ENCODE measurements at regions not wholly inside any gene's neighbourhood (a gene's known extent, or its start where the extent isn't known, plus 50 kb on each side); places are given as distances from the start of the nearest gene placed in this dataset.
"Not testable (repeated sequence)": the region's sequence is repeated elsewhere in the genome, so short reads cannot be mapped to it uniquely, and the experiment has no call there.

DNA sequence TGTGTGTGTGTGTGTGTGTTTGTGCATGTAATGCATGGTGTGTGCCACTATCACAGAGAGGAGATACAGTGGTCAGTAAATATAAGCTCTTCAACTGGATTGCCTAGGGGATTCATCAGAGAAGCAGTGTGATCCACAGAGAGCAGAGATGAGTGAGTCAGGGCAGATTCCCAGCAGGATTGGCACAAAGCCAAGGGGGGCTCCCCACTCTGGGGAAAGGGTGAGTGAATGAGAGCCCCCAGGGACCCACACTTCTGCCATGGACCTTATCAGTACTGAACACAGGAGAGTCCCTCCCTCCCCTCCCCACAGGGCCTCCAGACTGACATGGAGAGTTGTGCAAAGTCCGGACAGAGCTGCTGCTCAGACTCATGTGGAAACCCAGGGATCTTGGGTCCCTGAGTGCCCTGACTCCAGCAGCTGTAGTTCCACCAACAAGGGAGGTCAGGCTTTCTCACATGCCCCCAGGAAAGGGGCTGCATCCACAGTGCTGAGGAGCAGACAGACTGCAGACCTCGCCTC lies 748.8 kb downstream of the NR4A2 start:
- no peak for TF ChIP-seq CTCF (IDR thresholded peaks at IDR 0.05)
- H3K27me3 Mint-ChIP-seq (ENCODE audit: insufficient read depth) = no peaks in the 10 kb centered on the region; the same call in 1 of the 2 replicates
- no peak for DNase-seq
- no peaks in the 10 kb centered on the region for H3K36me3 Mint-ChIP-seq (ENCODE audit: low read depth)
- H3K4me3 Mint-ChIP-seq = no peak overlapping the region
- no peaks in the 10 kb centered on the region for H3K4me1 Mint-ChIP-seq (ENCODE audit: low read depth)
- no peak overlapping the region for H3K27ac Mint-ChIP-seq
- peaks cover 53% of the 10 kb centered on the region for H3K9me3 Mint-ChIP-seq

DNA sequence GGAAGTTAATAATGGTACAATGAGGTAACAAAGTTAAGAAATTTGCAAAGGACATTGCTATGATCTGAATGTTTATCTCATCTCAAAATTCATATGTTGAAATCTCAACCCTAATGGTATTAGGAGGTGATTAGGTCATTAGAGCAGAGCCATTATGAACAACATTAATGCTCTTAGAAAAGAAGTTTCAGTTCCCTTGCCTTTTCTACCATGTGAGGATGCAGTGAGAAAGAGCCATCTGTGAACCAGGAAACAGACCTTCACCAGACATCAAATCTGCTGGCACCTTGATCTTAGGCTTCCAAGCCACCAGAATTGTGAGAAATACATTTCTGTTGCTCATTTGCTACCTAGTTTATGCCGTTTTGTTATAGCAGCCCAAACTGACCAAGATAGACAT lies 757.6 kb downstream of the NR4A2 start:
- Mint-ChIP-seq H3K36me3 (ENCODE audit: low read depth) (no peaks in the 10 kb centered on the region), H3K27ac (no peak overlapping the region), H3K27me3 (ENCODE audit: insufficient read depth) (no peaks in the 10 kb centered on the region; the same call in 1 of the 2 replicates), H3K9me3 (peaks cover 44% of the 10 kb centered on the region), H3K4me3 (no peak overlapping the region), H3K4me1 (ENCODE audit: low read depth) (no peaks in the 10 kb centered on the region)
- DNase-seq = no peak
- no peak for TF ChIP-seq CTCF (IDR thresholded peaks at IDR 0.05)

- Mint-ChIP-seq H3K4me3 (peak overlapping the region; percentile 82; the same call in 1 of the 2 replicates), H3K27ac (no peak overlapping the region), H3K4me1 (ENCODE audit: low read depth) (peaks cover 5% of the 10 kb centered on the region; the same call in 1 of the 2 replicates), H3K9me3 (peaks cover 4% of the 10 kb centered on the region; the same call in 1 of the 2 replicates), H3K36me3 (ENCODE audit: low read depth) (no peaks in the 10 kb centered on the region), H3K27me3 (ENCODE audit: insufficient read depth) (no peaks in the 10 kb centered on the region)
- no peak for DNase-seq
- no peak for TF ChIP-seq CTCF (IDR thresholded peaks at IDR 0.05)
Observed at GRCh38 chr2:155547571-155547970, 785.0 kb downstream of the NR4A2 start.

- no peak for DNase-seq
- Mint-ChIP-seq H3K4me3 (peak overlapping the region; percentile 82), H3K36me3 (ENCODE audit: low read depth) (no peaks in the 10 kb centered on the region), H3K27me3 (ENCODE audit: insufficient read depth) (no peaks in the 10 kb centered on the region), H3K27ac (no peak overlapping the region), H3K9me3 (peaks cover 4% of the 10 kb centered on the region; the same call in 1 of the 2 replicates), H3K4me1 (ENCODE audit: low read depth) (peaks cover 5% of the 10 kb centered on the region; the same call in 1 of the 2 replicates)
- no peak for TF ChIP-seq CTCF (IDR thresholded peaks at IDR 0.05)
Observed at GRCh38 chr2:155546721-155547555, 785.6 kb downstream of the NR4A2 start.

- not testable (repeated sequence) for H3K27ac Mint-ChIP-seq; H3K4me1 Mint-ChIP-seq (ENCODE audit: low read depth); DNase-seq; H3K27me3 Mint-ChIP-seq (ENCODE audit: insufficient read depth); H3K4me3 Mint-ChIP-seq; H3K36me3 Mint-ChIP-seq (ENCODE audit: low read depth)
- peaks cover 22% of the 10 kb centered on the region; the same call in 1 of the 2 replicates for H3K9me3 Mint-ChIP-seq
Observed at GRCh38 chr2:155539028-155539427, 793.5 kb downstream of the NR4A2 start.

DNA sequence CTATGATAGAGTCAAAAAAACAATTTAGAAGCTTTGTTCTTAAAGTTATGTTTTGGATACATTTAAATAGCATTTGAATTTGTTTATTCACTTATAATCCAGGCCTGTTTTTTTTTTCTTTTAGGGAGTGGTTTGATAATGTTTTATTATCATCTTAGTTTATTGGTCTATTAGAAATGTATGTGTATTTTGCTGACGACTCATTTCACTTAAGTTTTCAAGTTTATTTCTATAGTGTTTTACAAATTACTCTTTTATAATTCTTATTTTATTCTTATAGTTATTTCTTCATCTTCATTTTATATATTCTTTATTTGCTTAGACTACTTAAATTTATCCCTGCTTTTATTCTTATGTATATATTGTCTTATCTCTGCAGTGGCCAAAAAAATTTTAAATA lies 804.5 kb downstream of the NR4A2 start:
- no peaks in the 10 kb centered on the region for H3K4me1 Mint-ChIP-seq (ENCODE audit: low read depth)
- H3K36me3 Mint-ChIP-seq (ENCODE audit: low read depth) = no peaks in the 10 kb centered on the region
- 0 out of 2 replicates have a peak, but pooled peaks cover 11% of the 10 kb centered on the region for H3K9me3 Mint-ChIP-seq
- H3K27ac Mint-ChIP-seq = no peak overlapping the region
- H3K4me3 Mint-ChIP-seq = no peak overlapping the region
- no peaks in the 10 kb centered on the region for H3K27me3 Mint-ChIP-seq (ENCODE audit: insufficient read depth)
- DNase-seq = no peak
- no peak for TF ChIP-seq CTCF (IDR thresholded peaks at IDR 0.05)
